ENCODE measurements at regions not wholly inside any gene's neighbourhood (a gene's known extent, or its start where the extent isn't known, plus 50 kb on each side); places are given as distances from the start of the nearest gene placed in this dataset.

- no peak for DNase-seq
- 58 to 73% (median 64%) methylated on average over 6 of the region's 6 CpGs for WGBS, 5 donors
- Histone ChIP-seq H3K9me3 (peaks cover 0 to 21% (median 8%) of the 10 kb centered on the region in 8 donors), H3K4me3 (no peak overlapping the region), H3K4me1 (no peaks in the 10 kb centered on the region), H3K36me3 (no peaks in the 10 kb centered on the region), H3K27me3 (replicated peaks in 1 of 7) (no peaks in the 10 kb centered on the region), H3K27ac (no peak overlapping the region)
- intact Hi-C loops (cut with DNase I; ENCODE audit: low total_unique reads): no loop called here
- TF ChIP-seq POLR2AphosphoS5 (IDR thresholded peaks at IDR 0.05) (no peak), CTCF (IDR thresholded peaks at IDR 0.05 in 8 of 11, conservative IDR thresholded peaks at IDR 0.05 in 3 of 11) (no peak), POLR2A (IDR thresholded peaks at IDR 0.05) (no peak)
These were observed 234.8 kb downstream of the SOX11 start for GRCh38 chr2:5926871-5927512.

- no peaks in the 10 kb centered on the region for H3K27me3 ChIP-seq (replicated peaks in 1 of 7)
- no peak for DNase-seq
- intact Hi-C loops (cut with DNase I; ENCODE audit: low total_unique reads): no loop called here
- no peaks in the 10 kb centered on the region for H3K4me1 ChIP-seq
- H3K36me3 ChIP-seq: no peaks in the 10 kb centered on the region
- 80 to 84% (median 81%) methylated on average over 13 to 25 of the region's 25 CpGs for WGBS, 5 donors
- peaks cover 0 to 17% (median 8%) of the 10 kb centered on the region in 8 donors for H3K9me3 ChIP-seq
- no peak overlapping the region for H3K4me3 ChIP-seq
- TF ChIP-seq CTCF (IDR thresholded peaks at IDR 0.05 in 8 of 11, conservative IDR thresholded peaks at IDR 0.05 in 3 of 11): no peak
- no peak for TF ChIP-seq POLR2A (IDR thresholded peaks at IDR 0.05)
- no peak for TF ChIP-seq POLR2AphosphoS5 (IDR thresholded peaks at IDR 0.05)
- no peak overlapping the region for H3K27ac ChIP-seq
These were observed 240.6 kb downstream of the SOX11 start for GRCh38 chr2:5932556-5933469.

GRCh38 chr2:5933669-5934068 lies 241.5 kb downstream of the SOX11 start:
- no peak overlapping the region for H3K4me3 ChIP-seq
- no peak for DNase-seq
- 76 to 93% (median 82%) methylated on average over 4 of the region's 4 CpGs for WGBS, 5 donors
- intact Hi-C loops (cut with DNase I; ENCODE audit: low total_unique reads): no loop called here
- TF ChIP-seq POLR2A (IDR thresholded peaks at IDR 0.05) (no peak), POLR2AphosphoS5 (IDR thresholded peaks at IDR 0.05) (no peak), CTCF (IDR thresholded peaks at IDR 0.05 in 8 of 11, conservative IDR thresholded peaks at IDR 0.05 in 3 of 11) (no peak)
- no peaks in the 10 kb centered on the region for H3K4me1 ChIP-seq
- H3K36me3 ChIP-seq: no peaks in the 10 kb centered on the region
- H3K9me3 ChIP-seq: peaks cover 0 to 17% (median 8%) of the 10 kb centered on the region in 8 donors
- no peaks in the 10 kb centered on the region for H3K27me3 ChIP-seq (replicated peaks in 1 of 7)
- no peak overlapping the region for H3K27ac ChIP-seq

- no peaks in the 10 kb centered on the region for H3K4me1 ChIP-seq
- no peaks in the 10 kb centered on the region for H3K36me3 ChIP-seq
- H3K27ac ChIP-seq: no peak overlapping the region
- H3K9me3 ChIP-seq: peaks cover 0 to 5% (median 0%) of the 10 kb centered on the region in 8 donors
- 70 to 87% (median 79%) methylated on average over 4 of the region's 4 CpGs for WGBS, 5 donors
- H3K27me3 ChIP-seq (replicated peaks in 1 of 7): no peaks in the 10 kb centered on the region
- DNase-seq: no peak
- TF ChIP-seq POLR2AphosphoS5 (IDR thresholded peaks at IDR 0.05) (no peak), CTCF (IDR thresholded peaks at IDR 0.05 in 8 of 11, conservative IDR thresholded peaks at IDR 0.05 in 3 of 11) (no peak), POLR2A (IDR thresholded peaks at IDR 0.05) (no peak)
- intact Hi-C loops (cut with DNase I; ENCODE audit: low total_unique reads): no loop called here
- no peak overlapping the region for H3K4me3 ChIP-seq
These were observed 245.1 kb downstream of the SOX11 start for GRCh38 chr2:5937321-5937720.

All from spleen (tissue), 11 donors.